WTC11 (cell line): ENCODE measurements at regions not wholly inside any gene's neighbourhood (a gene's known extent, or its start where the extent isn't known, plus 50 kb on each side); places are given as distances from the start of the nearest gene placed in this dataset.

Source experiments
- ESRRA ChIP-seq: sonication (generic); formaldehyde crosslinking; IDR thresholded peaks from 2 replicates; pipeline ENCODE4 v1.8.1; 2022; ENCODE audit warnings: mild to moderate bottlenecking, missing genetic modification reagents, borderline replicate concordance
- NFYB ChIP-seq: sonication (generic); formaldehyde crosslinking; conservative IDR thresholded peaks from 2 replicates; pipeline ENCODE4 v1.8.0; 2022; ENCODE audit warnings: low read depth, missing genetic modification reagents
- TF ChIP-seq, protein P1 (sequence below): fragments of 200-600 bp; IDR thresholded peaks from 2 replicates; pipeline ENCODE4 v1.8.0; 2022; ENCODE audit warnings: antibody characterized with exemption

GRCh38 chr9:79247021-79247420 is 324.7 kb upstream of the TLE4 start:
- TF ChIP-seq, protein P1, sequence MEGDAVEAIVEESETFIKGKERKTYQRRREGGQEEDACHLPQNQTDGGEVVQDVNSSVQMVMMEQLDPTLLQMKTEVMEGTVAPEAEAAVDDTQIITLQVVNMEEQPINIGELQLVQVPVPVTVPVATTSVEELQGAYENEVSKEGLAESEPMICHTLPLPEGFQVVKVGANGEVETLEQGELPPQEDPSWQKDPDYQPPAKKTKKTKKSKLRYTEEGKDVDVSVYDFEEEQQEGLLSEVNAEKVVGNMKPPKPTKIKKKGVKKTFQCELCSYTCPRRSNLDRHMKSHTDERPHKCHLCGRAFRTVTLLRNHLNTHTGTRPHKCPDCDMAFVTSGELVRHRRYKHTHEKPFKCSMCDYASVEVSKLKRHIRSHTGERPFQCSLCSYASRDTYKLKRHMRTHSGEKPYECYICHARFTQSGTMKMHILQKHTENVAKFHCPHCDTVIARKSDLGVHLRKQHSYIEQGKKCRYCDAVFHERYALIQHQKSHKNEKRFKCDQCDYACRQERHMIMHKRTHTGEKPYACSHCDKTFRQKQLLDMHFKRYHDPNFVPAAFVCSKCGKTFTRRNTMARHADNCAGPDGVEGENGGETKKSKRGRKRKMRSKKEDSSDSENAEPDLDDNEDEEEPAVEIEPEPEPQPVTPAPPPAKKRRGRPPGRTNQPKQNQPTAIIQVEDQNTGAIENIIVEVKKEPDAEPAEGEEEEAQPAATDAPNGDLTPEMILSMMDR, result no peak
- TF ChIP-seq ESRRA (CRISPR knock-in tag) (no peak), NFYB (no peak)
